Neuronal stem cell (in vitro differentiated cells): ENCODE measurements at regions not wholly inside any gene's neighbourhood (a gene's known extent, or its start where the extent isn't known, plus 50 kb on each side); places are given as distances from the start of the nearest gene placed in this dataset. TPM values are rescaled to one million over a fixed set of nuclear protein-coding genes. Genes with fewer than 3 reads are reported as not detected.

Experiments used
- DNase-seq: peaks from one replicate; pipeline ENCODE4 v3.0.0-alpha.2; 2013; ENCODE audit warnings: low spot score
- H2AFZ ChIP-seq: one replicate; pipeline ENCODE4 v1.6.1; 2013; ENCODE audit warnings: mild to moderate bottlenecking, low read length, inconsistent platforms
- H2AK5ac ChIP-seq: 2 replicates; pipeline ENCODE4 v1.6.1; 2013; ENCODE audit warnings: low read depth, mild to moderate bottlenecking, inconsistent platforms, low read length, moderate library complexity, mixed read lengths
- H2BK120ac ChIP-seq: 2 replicates; pipeline ENCODE4 v1.6.1; 2013; ENCODE audit warnings: low read depth, mild to moderate bottlenecking, inconsistent platforms, low read length, moderate library complexity, mixed read lengths
- H2BK12ac ChIP-seq: one replicate; pipeline ENCODE4 v1.6.1; 2013; ENCODE audit warnings: low read length, inconsistent platforms
- H2BK15ac ChIP-seq: 2 replicates; pipeline ENCODE4 v1.6.1; 2013; ENCODE audit warnings: mild to moderate bottlenecking, low read length, inconsistent platforms, mixed read lengths
- H2BK5ac ChIP-seq: one replicate; pipeline ENCODE4 v1.6.1; 2013; ENCODE audit warnings: inconsistent platforms, mild to moderate bottlenecking, low read length, moderate library complexity
- H3K14ac ChIP-seq: one replicate; pipeline ENCODE4 v1.6.1; 2013; ENCODE audit warnings: low read length, inconsistent platforms
- H3K18ac ChIP-seq: 2 replicates; pipeline ENCODE4 v1.6.1; 2013; ENCODE audit warnings: low read length, inconsistent platforms
- H3K23ac ChIP-seq: 2 replicates; pipeline ENCODE4 v1.6.1; 2013; ENCODE audit warnings: low read depth, mild to moderate bottlenecking, mixed read lengths, low read length, inconsistent platforms; ENCODE audit not compliant: poor library complexity
- H3K27ac ChIP-seq: replicated peaks from 3 replicates; pipeline ENCODE4 v1.5.1; 2013; ENCODE audit warnings: low read length, inconsistent platforms
- H3K27me3 ChIP-seq, 3 experiments: 2 replicates each; pipeline ENCODE4 v1.6.1; 2013; ENCODE audit warnings: low read length in 3 of 3, mild to moderate bottlenecking in 2 of 3, inconsistent platforms in 1 of 3, low read depth in 1 of 3, mixed read lengths in 1 of 3, moderate library complexity in 1 of 3; ENCODE audit not compliant: control insufficient read depth in 3 of 3, insufficient read depth in 3 of 3
- H3K36me3 ChIP-seq, 2 donors: replicated peaks in 1 of 2; 2 replicates each; pipeline ENCODE4 v1.6.1; 2013; ENCODE audit warnings: low read length in 2 of 2; ENCODE audit not compliant: control insufficient read depth in 2 of 2, insufficient read depth in 2 of 2
- H3K4ac ChIP-seq: 2 replicates; pipeline ENCODE4 v1.6.1; 2013; ENCODE audit warnings: inconsistent platforms, mild to moderate bottlenecking, low read length, moderate library complexity
- H3K4me1 ChIP-seq, 2 donors: 1 replicate in 1 of 2; 2 replicates in 1 of 2; pipeline ENCODE4 v1.6.1; 2013; ENCODE audit warnings: low read length in 2 of 2, low read depth in 1 of 2; ENCODE audit not compliant: control insufficient read depth in 2 of 2, insufficient read depth in 1 of 2
- H3K4me2 ChIP-seq: one replicate; pipeline ENCODE4 v1.6.1; 2013; ENCODE audit warnings: mild to moderate bottlenecking, low read length, inconsistent platforms; ENCODE audit not compliant: insufficient read depth, poor library complexity, severe bottlenecking
- H3K4me3 ChIP-seq, 2 donors: 2 replicates each; pipeline ENCODE4 v1.5.1; 2013; ENCODE audit warnings: low read length in 2 of 2, mild to moderate bottlenecking in 2 of 2, inconsistent platforms in 1 of 2, moderate library complexity in 1 of 2
- H3K79me1 ChIP-seq: one replicate; pipeline ENCODE4 v1.6.1; 2013; ENCODE audit warnings: low read depth, mild to moderate bottlenecking, inconsistent platforms, low read length, moderate library complexity
- H3K9ac ChIP-seq: one replicate; pipeline ENCODE4 v1.6.1; 2013; ENCODE audit warnings: mild to moderate bottlenecking, low read depth, low read length, inconsistent platforms; ENCODE audit not compliant: poor library complexity
- H3K9me3 ChIP-seq, 2 donors: replicated peaks in 1 of 2; 2 replicates each; pipeline versions ENCODE3 to v1.6.1; 2013; ENCODE audit warnings: low read length in 2 of 2, mild to moderate bottlenecking in 2 of 2, inconsistent platforms in 1 of 2, low read depth in 1 of 2, mixed read lengths in 1 of 2, moderate library complexity in 1 of 2; ENCODE audit not compliant: control insufficient read depth in 2 of 2, insufficient read depth in 1 of 2
- H4K8ac ChIP-seq: one replicate; pipeline ENCODE4 v1.6.1; 2013; ENCODE audit warnings: low read depth, mild to moderate bottlenecking, inconsistent platforms, low read length, moderate library complexity
- H4K91ac ChIP-seq: one replicate; pipeline ENCODE4 v1.6.1; 2013; ENCODE audit warnings: low read length, low read depth, mild to moderate bottlenecking, inconsistent platforms; ENCODE audit not compliant: poor library complexity
- WGBS, 2 donors: extraction: QIAGEN DNeasy Blood & Tissue Kit; methylation state at CpG; one replicate each; pipeline ENCODE4 v1.1.7; 2013; ENCODE audit warnings: missing lambda C conversion rate in 2 of 2, mixed read lengths in 1 of 2; ENCODE audit not compliant: insufficient read length in 2 of 2, insufficient replicate concordance in 1 of 2; ENCODE audit errors: extremely low coverage in 2 of 2; 5-methylcytosine and 5-hydroxymethylcytosine counted together
- small RNA-seq: library from polyadenylated mRNA; stranded (forward); fragments of <200 nt; extraction: miRNeasy Mini kit (QIAGEN cat#:217004); gene quantifications from one replicate; pipeline ENCODE3, GENCODE V24; 2013; ENCODE audit not compliant: insufficient read depth

- WGBS, 2 donors = no CpG with 5 or more reads among the region's 2 CpGs
- no peak overlapping the region for H2AFZ ChIP-seq
Measured at GRCh38 chr3:35562141-35562540, 77.2 kb upstream of the ARPP21 start.

DNA sequence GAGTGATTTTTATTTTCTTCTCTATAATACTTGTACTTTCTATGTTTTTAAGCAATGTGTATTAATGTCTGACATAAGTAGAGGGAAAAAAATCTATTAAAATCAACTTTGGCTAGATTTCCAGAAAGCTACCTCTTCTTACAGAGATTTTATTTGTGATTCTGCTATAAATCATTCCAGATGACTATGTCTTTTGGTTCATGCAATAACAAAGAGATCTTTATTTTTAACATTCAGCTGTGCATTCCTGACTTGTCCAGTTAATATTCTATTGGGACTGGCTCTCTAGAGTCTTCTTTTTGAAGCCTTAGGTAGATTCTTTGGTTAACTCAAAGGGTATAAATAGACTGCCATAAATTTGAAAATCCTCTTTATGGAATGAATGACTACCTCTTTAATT, 74.3 kb upstream of the ARPP21 start:
- Histone ChIP-seq H2BK12ac (no peak overlapping the region), H3K4me2 (no peak overlapping the region), H3K4me3 (no peak overlapping the region), H3K9me3 (no peaks in the 10 kb centered on the region), H3K23ac (no peak overlapping the region), H4K8ac (no peak overlapping the region), H3K14ac (no peak overlapping the region), H2BK5ac (no peak overlapping the region), H2AK5ac (no peak overlapping the region), H2BK15ac (no peak overlapping the region), H2BK120ac (no peak overlapping the region), H3K79me1 (no peaks in the 10 kb centered on the region), H3K4me1 (no peaks in the 10 kb centered on the region), H3K27ac (no peak overlapping the region), H4K91ac (no peak overlapping the region), H3K9ac (no peak overlapping the region), H3K27me3 (no peaks in the 10 kb centered on the region), H3K36me3 (no peaks in the 10 kb centered on the region), H2AFZ (no peak overlapping the region), H3K4ac (no peak overlapping the region), H3K18ac (no peak overlapping the region)
- no peak for DNase-seq

More at GRCh38 chr3:35562141-35562540, 77.2 kb upstream of the ARPP21 start:
- Histone ChIP-seq H2BK5ac (no peak overlapping the region), H3K4me3 (no peak overlapping the region), H2AK5ac (no peak overlapping the region), H2BK120ac (no peak overlapping the region), H3K36me3 (no peaks in the 10 kb centered on the region), H3K4ac (no peak overlapping the region), H3K23ac (no peak overlapping the region), H4K8ac (no peak overlapping the region), H3K27ac (no peak overlapping the region), H2BK15ac (no peak overlapping the region), H3K9ac (no peak overlapping the region), H3K9me3 (peaks cover 0 to 3% of the 10 kb centered on the region in 2 donors), H3K14ac (no peak overlapping the region), H3K18ac (no peak overlapping the region), H2BK12ac (no peak overlapping the region), H3K4me1 (no peaks in the 10 kb centered on the region), H3K27me3 (no peaks in the 10 kb centered on the region), H4K91ac (no peak overlapping the region), H3K79me1 (no peaks in the 10 kb centered on the region), H3K4me2 (no peak overlapping the region)
- no peak for DNase-seq

Small RNA genes lying in the stretch of these regions (small RNA-seq; reads per million reads assigned to genes)
- gene RNU6-243P = not detected
